ENCODE measurements at regions not wholly inside any gene's neighbourhood (a gene's known extent, or its start where the extent isn't known, plus 50 kb on each side); places are given as distances from the start of the nearest gene placed in this dataset.

GRCh38 chr4:138899999-138900398 lies 115.6 kb upstream of the NOCT start:
- Mint-ChIP-seq H3K36me3 (ENCODE audit: insufficient read depth, unreplicated experiment) (no peaks in the 10 kb centered on the region), H3K27ac (ENCODE audit: low read depth, unreplicated experiment) (no peak overlapping the region), H3K4me1 (ENCODE audit: insufficient read depth, unreplicated experiment) (peaks cover 20% of the 10 kb centered on the region), H3K9me3 (ENCODE audit: unreplicated experiment) (no peaks in the 10 kb centered on the region), H3K4me3 (ENCODE audit: unreplicated experiment) (no peak overlapping the region), H3K27me3 (ENCODE audit: insufficient read depth, unreplicated experiment) (no peaks in the 10 kb centered on the region)
- TF ChIP-seq CTCF (IDR thresholded peaks at IDR 0.05; ENCODE audit: unreplicated experiment), result no peak
- CTCF ChIA-PET, result interaction anchor here (1.4 to 3.1 kb wide), 2 partner anchors 9 to 29 kb away, joined by 3 to 15 read pairs; no protein-coding TSS in a partner anchor
- BruUV-seq (replicated peaks), result no TSS peak
- POLR2A ChIA-PET, result interaction anchor here (0.6 to 1.3 kb wide), 2 partner anchors 10 to 263 kb away, joined by 3 to 8 read pairs; no protein-coding TSS in a partner anchor
- DNase-seq (ENCODE audit: unreplicated experiment), result no peak
- intact Hi-C loops (cut with micrococcal nuclease), result no loop called here

GRCh38 chr4:138898282-138898681 lies 117.3 kb upstream of the NOCT start:
- no peaks in the 10 kb centered on the region for H3K9me3 Mint-ChIP-seq (ENCODE audit: unreplicated experiment)
- peak overlapping the region; percentile 41 for H3K4me3 Mint-ChIP-seq (ENCODE audit: unreplicated experiment)
- no TSS peak for BruUV-seq (replicated peaks)
- H3K36me3 Mint-ChIP-seq (ENCODE audit: insufficient read depth, unreplicated experiment), result no peaks in the 10 kb centered on the region
- no peak for DNase-seq (ENCODE audit: unreplicated experiment)
- intact Hi-C loops (cut with micrococcal nuclease), result no loop called here
- H3K4me1 Mint-ChIP-seq (ENCODE audit: insufficient read depth, unreplicated experiment), result peaks cover 20% of the 10 kb centered on the region
- H3K27ac Mint-ChIP-seq (ENCODE audit: low read depth, unreplicated experiment), result peak overlapping the region; percentile 29
- CTCF ChIA-PET, result interaction anchor here (0.6 to 3.1 kb wide), 8 partner anchors 18 to 710 kb away, joined by 3 to 15 read pairs (median 4); no protein-coding TSS in a partner anchor
- no peak for TF ChIP-seq CTCF (IDR thresholded peaks at IDR 0.05; ENCODE audit: unreplicated experiment)
- POLR2A ChIA-PET, result interaction anchor here (0.6 to 1.3 kb wide), 5 partner anchors 13 to 1584 kb away, joined by 3 to 8 read pairs (median 3); partner anchors contain the start of gene NOCT
- H3K27me3 Mint-ChIP-seq (ENCODE audit: insufficient read depth, unreplicated experiment), result no peaks in the 10 kb centered on the region

GRCh38 chr4:138897811-138898226 lies 117.8 kb upstream of the NOCT start:
- TF ChIP-seq CTCF (IDR thresholded peaks at IDR 0.05; ENCODE audit: unreplicated experiment), result no peak
- ChIA-PET POLR2A (interaction anchor here (0.6 to 1.3 kb wide), 7 partner anchors 13 to 1584 kb away, joined by 3 to 8 read pairs (median 3); partner anchors contain the start of gene NOCT), CTCF (interaction anchor here (0.6 to 3.1 kb wide), 7 partner anchors 19 to 368 kb away, joined by 3 to 15 read pairs (median 4); no protein-coding TSS in a partner anchor)
- DNase-seq (ENCODE audit: unreplicated experiment), result peak; percentile 50
- no peaks in the 10 kb centered on the region for H3K36me3 Mint-ChIP-seq (ENCODE audit: insufficient read depth, unreplicated experiment)
- BruUV-seq (replicated peaks), result no TSS peak
- peak overlapping the region; percentile 29 for H3K27ac Mint-ChIP-seq (ENCODE audit: low read depth, unreplicated experiment)
- peaks cover 20% of the 10 kb centered on the region for H3K4me1 Mint-ChIP-seq (ENCODE audit: insufficient read depth, unreplicated experiment)
- intact Hi-C loops (cut with micrococcal nuclease), result no loop called here
- H3K4me3 Mint-ChIP-seq (ENCODE audit: unreplicated experiment), result peak overlapping the region; percentile 41
- no peaks in the 10 kb centered on the region for H3K27me3 Mint-ChIP-seq (ENCODE audit: insufficient read depth, unreplicated experiment)
- H3K9me3 Mint-ChIP-seq (ENCODE audit: unreplicated experiment), result no peaks in the 10 kb centered on the region

- CTCF ChIA-PET, result no interaction called here
- BruUV-seq (replicated peaks), result no TSS peak
- intact Hi-C loops (cut with micrococcal nuclease), result no loop called here
Measured at GRCh38 chr4:138894709-138895108, 120.9 kb upstream of the NOCT start.

More at GRCh38 chr4:138894709-138895108, 120.9 kb upstream of the NOCT start:
- POLR2A ChIA-PET, result no interaction called here
- Mint-ChIP-seq H3K27ac (ENCODE audit: low read depth, unreplicated experiment) (no peak overlapping the region), H3K27me3 (ENCODE audit: insufficient read depth, unreplicated experiment) (no peaks in the 10 kb centered on the region), H3K9me3 (ENCODE audit: unreplicated experiment) (no peaks in the 10 kb centered on the region), H3K4me1 (ENCODE audit: insufficient read depth, unreplicated experiment) (peaks cover 26% of the 10 kb centered on the region), H3K4me3 (ENCODE audit: unreplicated experiment) (no peak overlapping the region), H3K36me3 (ENCODE audit: insufficient read depth, unreplicated experiment) (no peaks in the 10 kb centered on the region)
- no peak for TF ChIP-seq CTCF (IDR thresholded peaks at IDR 0.05; ENCODE audit: unreplicated experiment)
- DNase-seq (ENCODE audit: unreplicated experiment), result no peak

Data from MCF 10A (cell line).